GM12872 (cell line): ENCODE measurements at regions not wholly inside any gene's neighbourhood (a gene's known extent, or its start where the extent isn't known, plus 50 kb on each side); places are given as distances from the start of the nearest gene placed in this dataset.

ENCODE experiments used
- TF ChIP-seq, protein P1 (sequence below): IDR thresholded peaks from 3 replicates; pipeline ENCODE4 v1.5.1; 2011; ENCODE audit warnings: low read depth, mild to moderate bottlenecking, low read length, moderate library complexity; ENCODE audit not compliant: insufficient read depth

GRCh38 chr10:3948843-3949242 is 163.8 kb upstream of the KLF6 start:
- TF ChIP-seq, protein P1, sequence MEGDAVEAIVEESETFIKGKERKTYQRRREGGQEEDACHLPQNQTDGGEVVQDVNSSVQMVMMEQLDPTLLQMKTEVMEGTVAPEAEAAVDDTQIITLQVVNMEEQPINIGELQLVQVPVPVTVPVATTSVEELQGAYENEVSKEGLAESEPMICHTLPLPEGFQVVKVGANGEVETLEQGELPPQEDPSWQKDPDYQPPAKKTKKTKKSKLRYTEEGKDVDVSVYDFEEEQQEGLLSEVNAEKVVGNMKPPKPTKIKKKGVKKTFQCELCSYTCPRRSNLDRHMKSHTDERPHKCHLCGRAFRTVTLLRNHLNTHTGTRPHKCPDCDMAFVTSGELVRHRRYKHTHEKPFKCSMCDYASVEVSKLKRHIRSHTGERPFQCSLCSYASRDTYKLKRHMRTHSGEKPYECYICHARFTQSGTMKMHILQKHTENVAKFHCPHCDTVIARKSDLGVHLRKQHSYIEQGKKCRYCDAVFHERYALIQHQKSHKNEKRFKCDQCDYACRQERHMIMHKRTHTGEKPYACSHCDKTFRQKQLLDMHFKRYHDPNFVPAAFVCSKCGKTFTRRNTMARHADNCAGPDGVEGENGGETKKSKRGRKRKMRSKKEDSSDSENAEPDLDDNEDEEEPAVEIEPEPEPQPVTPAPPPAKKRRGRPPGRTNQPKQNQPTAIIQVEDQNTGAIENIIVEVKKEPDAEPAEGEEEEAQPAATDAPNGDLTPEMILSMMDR, result no peak

GRCh38 chr10:3946234-3947229 is 161.5 kb upstream of the KLF6 start:
- TF ChIP-seq, protein P1, result no peak

DNA sequence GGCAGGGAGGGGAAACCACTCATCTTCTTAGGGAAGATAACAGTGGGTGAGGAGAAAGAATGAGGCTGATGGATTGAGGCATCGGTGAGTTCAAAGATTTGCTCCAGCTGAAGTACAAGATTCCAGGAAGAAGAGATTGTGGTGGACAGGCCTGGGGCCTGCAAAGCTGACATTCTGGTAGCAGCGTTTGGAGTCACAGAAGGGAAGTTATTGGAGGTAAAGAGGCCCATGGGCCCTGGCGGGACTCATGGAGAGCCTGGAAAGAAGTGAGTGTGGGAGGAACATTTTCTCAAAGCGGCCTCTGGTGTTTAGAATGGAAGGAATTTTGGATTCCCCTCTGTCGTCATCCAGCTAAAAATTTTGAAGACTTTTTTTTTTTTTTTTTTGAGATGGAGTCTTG is 160.0 kb upstream of the KLF6 start:
- TF ChIP-seq, protein P1, result no peak

DNA sequence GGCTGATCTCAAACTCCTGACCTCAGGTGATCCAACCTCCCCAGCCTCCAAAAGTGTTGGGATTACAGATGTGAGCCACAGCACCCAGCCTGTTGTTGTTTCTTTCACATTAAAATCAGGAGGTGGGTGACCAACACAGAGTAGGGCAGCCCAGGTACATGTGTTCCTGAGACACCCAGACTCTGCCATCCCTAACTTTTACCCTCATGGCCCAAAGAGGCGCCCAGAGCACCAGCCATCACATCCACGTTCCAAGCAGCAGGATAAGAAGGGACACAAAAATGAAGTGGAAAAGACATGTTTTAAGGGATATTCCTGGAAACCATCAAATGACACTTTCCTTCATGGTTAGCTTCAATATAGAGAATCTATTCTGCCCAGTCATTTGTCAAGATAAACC is 159.6 kb upstream of the KLF6 start:
- TF ChIP-seq, protein P1, result no peak

- TF ChIP-seq, protein P1, result no peak
These were observed 158.8 kb upstream of the KLF6 start for GRCh38 chr10:3943695-3944257.

GRCh38 chr10:3942937-3943489 is 158.0 kb upstream of the KLF6 start:
- TF ChIP-seq, protein P1, result no peak

DNA sequence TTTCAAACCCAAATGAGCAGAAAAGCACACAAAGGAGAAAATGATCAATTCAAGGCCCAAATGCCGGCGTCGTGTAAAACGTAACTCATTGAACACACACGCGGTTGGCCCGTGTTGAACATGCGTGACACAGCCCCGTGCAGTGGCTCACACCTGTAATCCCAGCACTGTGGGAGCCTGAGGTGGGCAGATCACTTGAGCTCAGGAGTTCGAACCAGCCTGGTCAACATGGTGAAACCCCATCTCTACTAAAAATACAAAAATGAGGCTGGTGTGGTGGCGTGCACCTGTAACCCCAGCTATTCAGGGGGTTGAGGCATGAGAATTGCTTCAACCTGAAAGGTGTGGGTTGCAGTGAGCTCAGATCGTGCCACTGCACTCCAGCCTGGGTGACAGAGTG is 156.7 kb upstream of the KLF6 start:
- TF ChIP-seq, protein P1, result no peak
